ENCODE measurements at regions not wholly inside any gene's neighbourhood (a gene's known extent, or its start where the extent isn't known, plus 50 kb on each side); places are given as distances from the start of the nearest gene placed in this dataset.

DNA sequence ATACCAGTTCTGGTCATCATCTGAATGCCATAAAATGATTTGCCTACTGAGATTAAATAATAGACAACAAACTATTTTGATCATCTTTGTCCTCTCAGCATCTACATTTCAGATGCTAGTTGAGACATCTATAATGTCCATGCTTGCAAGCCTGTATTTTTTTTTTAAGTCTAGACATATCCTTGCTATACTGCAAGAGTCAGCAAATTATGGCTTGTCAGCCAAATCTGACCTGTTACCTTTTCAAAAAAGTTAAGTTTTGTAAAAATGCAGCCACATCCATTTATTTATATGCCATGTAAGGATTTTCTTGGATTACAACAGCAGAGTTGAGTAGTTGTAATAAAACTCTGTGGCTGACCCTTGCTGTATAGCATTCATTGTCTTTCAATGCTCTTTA lies 1355.7 kb upstream of the FAM98A start:
- Histone ChIP-seq H3K4me1 (no peaks in the 10 kb centered on the region), H3K4me3 (no peak overlapping the region), H3K9me3 (no peaks in the 10 kb centered on the region), H3K27ac (no peak overlapping the region), H3K27me3 (no peaks in the 10 kb centered on the region), H3K36me3 (no peaks in the 10 kb centered on the region)
- no peak for ATAC-seq
- TF ChIP-seq EP300 (IDR thresholded peaks at IDR 0.05) (no peak), POLR2A (IDR thresholded peaks at IDR 0.05) (no peak), POLR2AphosphoS5 (IDR thresholded peaks at IDR 0.05) (no peak)
- TF ChIP-seq, protein P1, sequence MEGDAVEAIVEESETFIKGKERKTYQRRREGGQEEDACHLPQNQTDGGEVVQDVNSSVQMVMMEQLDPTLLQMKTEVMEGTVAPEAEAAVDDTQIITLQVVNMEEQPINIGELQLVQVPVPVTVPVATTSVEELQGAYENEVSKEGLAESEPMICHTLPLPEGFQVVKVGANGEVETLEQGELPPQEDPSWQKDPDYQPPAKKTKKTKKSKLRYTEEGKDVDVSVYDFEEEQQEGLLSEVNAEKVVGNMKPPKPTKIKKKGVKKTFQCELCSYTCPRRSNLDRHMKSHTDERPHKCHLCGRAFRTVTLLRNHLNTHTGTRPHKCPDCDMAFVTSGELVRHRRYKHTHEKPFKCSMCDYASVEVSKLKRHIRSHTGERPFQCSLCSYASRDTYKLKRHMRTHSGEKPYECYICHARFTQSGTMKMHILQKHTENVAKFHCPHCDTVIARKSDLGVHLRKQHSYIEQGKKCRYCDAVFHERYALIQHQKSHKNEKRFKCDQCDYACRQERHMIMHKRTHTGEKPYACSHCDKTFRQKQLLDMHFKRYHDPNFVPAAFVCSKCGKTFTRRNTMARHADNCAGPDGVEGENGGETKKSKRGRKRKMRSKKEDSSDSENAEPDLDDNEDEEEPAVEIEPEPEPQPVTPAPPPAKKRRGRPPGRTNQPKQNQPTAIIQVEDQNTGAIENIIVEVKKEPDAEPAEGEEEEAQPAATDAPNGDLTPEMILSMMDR (IDR thresholded peaks at IDR 0.05), result no peak

GRCh38 chr2:34950797-34951196 lies 1351.7 kb upstream of the FAM98A start:
- no peaks in the 10 kb centered on the region for H3K4me1 ChIP-seq
- no peak overlapping the region for H3K27ac ChIP-seq
- 76 to 78% methylated on average over 6 of the region's 6 CpGs for WGBS, 2 donors (ENCODE audit: low coverage in 1 of 2)
- no peak overlapping the region for H3K4me3 ChIP-seq
- ATAC-seq, result no peak
- TF ChIP-seq, protein P1 (IDR thresholded peaks at IDR 0.05), result no peak
- TF ChIP-seq POLR2A (IDR thresholded peaks at IDR 0.05) (no peak), POLR2AphosphoS5 (IDR thresholded peaks at IDR 0.05) (no peak), EP300 (IDR thresholded peaks at IDR 0.05) (no peak)
- no peaks in the 10 kb centered on the region for H3K27me3 ChIP-seq
- no peaks in the 10 kb centered on the region for H3K36me3 ChIP-seq
- peaks cover 0 to 9% (median 0%) of the 10 kb centered on the region in 3 donors for H3K9me3 ChIP-seq

DNA sequence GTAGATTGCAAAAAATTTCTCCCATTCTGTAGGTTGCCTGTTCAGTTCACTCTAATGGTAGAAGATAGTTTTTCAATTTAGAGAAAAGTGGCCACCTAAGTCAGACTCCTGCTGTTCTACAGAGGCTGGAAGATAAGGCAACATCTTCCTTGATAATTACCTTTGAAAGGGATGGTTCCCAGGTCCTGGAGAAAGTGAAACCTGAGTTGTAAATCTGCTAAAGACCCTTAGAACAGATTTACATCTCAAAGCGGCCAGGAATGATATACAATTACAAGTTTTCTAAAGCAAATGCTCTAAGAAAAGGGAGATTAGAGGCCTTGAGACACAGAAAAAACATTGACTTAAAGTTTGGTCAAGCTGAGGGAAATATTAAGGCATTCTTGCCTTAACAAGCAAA lies 1350.2 kb upstream of the FAM98A start:
- Histone ChIP-seq H3K27ac (no peak overlapping the region), H3K9me3 (peaks cover 0 to 9% (median 0%) of the 10 kb centered on the region in 3 donors), H3K27me3 (no peaks in the 10 kb centered on the region), H3K4me1 (no peaks in the 10 kb centered on the region), H3K36me3 (no peaks in the 10 kb centered on the region), H3K4me3 (no peak overlapping the region)
- 69 to 80% methylated on average over 1 of the region's 1 CpG for WGBS, 2 donors (ENCODE audit: low coverage in 1 of 2)
- no peak for ATAC-seq
- no peak for TF ChIP-seq EP300 (IDR thresholded peaks at IDR 0.05)
- TF ChIP-seq POLR2AphosphoS5 (IDR thresholded peaks at IDR 0.05), result no peak
- no peak for TF ChIP-seq POLR2A (IDR thresholded peaks at IDR 0.05)
- TF ChIP-seq, protein P1 (IDR thresholded peaks at IDR 0.05), result no peak

- Histone ChIP-seq H3K9me3 (no peaks in the 10 kb centered on the region), H3K4me3 (no peak overlapping the region), H3K27me3 (no peaks in the 10 kb centered on the region), H3K36me3 (no peaks in the 10 kb centered on the region), H3K27ac (no peak overlapping the region), H3K4me1 (no peaks in the 10 kb centered on the region)
- 67 to 97% methylated on average over 1 to 7 of the region's 7 CpGs for WGBS, 2 donors (ENCODE audit: low coverage in 1 of 2)
- TF ChIP-seq EP300 (IDR thresholded peaks at IDR 0.05) (no peak), POLR2AphosphoS5 (IDR thresholded peaks at IDR 0.05) (no peak), POLR2A (IDR thresholded peaks at IDR 0.05) (no peak)
- TF ChIP-seq, protein P1 (IDR thresholded peaks at IDR 0.05), result no peak
- no peak for ATAC-seq
Observed at GRCh38 chr2:34936089-34936488, 1337.0 kb upstream of the FAM98A start.

GRCh38 chr2:34912084-34912483 lies 1313.0 kb upstream of the FAM98A start:
- WGBS, 2 donors (ENCODE audit: low coverage in 1 of 2), result 60 to 69% methylated on average over 2 of the region's 2 CpGs
- H3K4me3 ChIP-seq, result no peak overlapping the region
- TF ChIP-seq, protein P1 (IDR thresholded peaks at IDR 0.05), result no peak
- TF ChIP-seq EP300 (IDR thresholded peaks at IDR 0.05), result no peak
- TF ChIP-seq POLR2AphosphoS5 (IDR thresholded peaks at IDR 0.05), result no peak
- H3K27ac ChIP-seq, result no peak overlapping the region
- peaks cover 0 to 5% (median 0%) of the 10 kb centered on the region in 3 donors for H3K9me3 ChIP-seq
- peaks cover 0 to 16% (median 0%) of the 10 kb centered on the region in 3 donors for H3K4me1 ChIP-seq
- no peaks in the 10 kb centered on the region for H3K36me3 ChIP-seq
- H3K27me3 ChIP-seq, result no peaks in the 10 kb centered on the region
- no peak for ATAC-seq
